DND-41 (cell line): ENCODE measurements at regions not wholly inside any gene's neighbourhood (a gene's known extent, or its start where the extent isn't known, plus 50 kb on each side); places are given as distances from the start of the nearest gene placed in this dataset.

Experiments used
- EZH2 ChIP-seq: IDR thresholded peaks from 3 replicates; pipeline ENCODE4 v1.6.1; 2012; ENCODE audit warnings: borderline replicate concordance, low read depth, mild to moderate bottlenecking, moderate library complexity, low read length, inconsistent platforms; ENCODE audit not compliant: severe bottlenecking
- TF ChIP-seq, protein P1 (sequence below): IDR thresholded peaks from 2 replicates; pipeline ENCODE4 v1.5.1; 2012; ENCODE audit warnings: borderline replicate concordance, low read length, moderate library complexity, mild to moderate bottlenecking; ENCODE audit not compliant: poor library complexity, severe bottlenecking; ENCODE audit errors: extremely low read depth

DNA sequence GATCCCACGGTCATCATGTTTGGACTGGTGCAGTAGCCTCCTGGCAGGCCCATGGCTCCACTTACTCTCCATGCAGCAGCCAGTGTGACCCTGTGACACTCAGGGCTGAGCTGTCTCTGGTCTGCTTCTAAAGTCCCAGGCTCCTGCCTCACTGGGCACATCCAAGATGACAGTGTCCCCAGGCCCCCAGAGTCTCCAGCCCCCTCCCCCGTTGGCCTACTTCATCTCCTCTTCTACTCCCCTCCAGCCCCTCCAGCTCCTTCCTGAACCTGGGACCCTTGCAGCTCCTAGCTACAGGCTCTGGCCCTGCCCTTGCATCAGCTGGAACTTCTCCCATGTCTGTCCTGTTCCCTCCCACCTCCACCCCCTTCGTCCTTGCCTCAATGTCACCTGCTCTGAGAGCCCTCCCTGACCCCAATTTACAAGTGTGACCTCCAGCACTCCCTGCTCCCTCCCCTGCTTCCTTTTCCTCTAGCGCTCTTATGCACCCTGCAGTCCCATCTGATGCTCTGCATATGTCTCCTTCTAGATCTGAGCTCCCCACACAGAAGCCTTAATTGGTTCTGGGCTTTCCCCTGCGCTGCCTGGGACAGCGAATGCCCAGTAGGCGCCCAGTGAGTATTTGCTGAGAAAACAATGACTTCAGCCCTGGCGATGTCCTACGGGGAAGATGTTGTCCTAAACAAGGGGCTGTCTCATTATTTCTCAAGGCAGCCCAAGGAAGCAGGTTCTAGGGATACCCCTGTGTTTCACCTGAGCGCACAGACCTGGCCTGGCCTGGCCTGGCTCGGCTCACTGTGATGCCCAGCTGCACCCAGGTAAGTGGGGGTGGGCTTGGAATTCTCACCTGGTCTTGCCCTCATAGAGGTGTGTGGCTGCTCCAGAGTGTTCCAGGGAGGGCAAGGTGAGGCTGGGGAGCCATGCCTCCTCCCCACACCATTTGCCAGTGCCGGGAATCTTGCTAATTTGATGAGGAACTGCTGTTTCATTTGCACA is 600.6 kb downstream of the PTPRU start:
- TF ChIP-seq, protein P1, sequence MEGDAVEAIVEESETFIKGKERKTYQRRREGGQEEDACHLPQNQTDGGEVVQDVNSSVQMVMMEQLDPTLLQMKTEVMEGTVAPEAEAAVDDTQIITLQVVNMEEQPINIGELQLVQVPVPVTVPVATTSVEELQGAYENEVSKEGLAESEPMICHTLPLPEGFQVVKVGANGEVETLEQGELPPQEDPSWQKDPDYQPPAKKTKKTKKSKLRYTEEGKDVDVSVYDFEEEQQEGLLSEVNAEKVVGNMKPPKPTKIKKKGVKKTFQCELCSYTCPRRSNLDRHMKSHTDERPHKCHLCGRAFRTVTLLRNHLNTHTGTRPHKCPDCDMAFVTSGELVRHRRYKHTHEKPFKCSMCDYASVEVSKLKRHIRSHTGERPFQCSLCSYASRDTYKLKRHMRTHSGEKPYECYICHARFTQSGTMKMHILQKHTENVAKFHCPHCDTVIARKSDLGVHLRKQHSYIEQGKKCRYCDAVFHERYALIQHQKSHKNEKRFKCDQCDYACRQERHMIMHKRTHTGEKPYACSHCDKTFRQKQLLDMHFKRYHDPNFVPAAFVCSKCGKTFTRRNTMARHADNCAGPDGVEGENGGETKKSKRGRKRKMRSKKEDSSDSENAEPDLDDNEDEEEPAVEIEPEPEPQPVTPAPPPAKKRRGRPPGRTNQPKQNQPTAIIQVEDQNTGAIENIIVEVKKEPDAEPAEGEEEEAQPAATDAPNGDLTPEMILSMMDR = no peak
- TF ChIP-seq EZH2 = no peak
